Hepatic stellate cell (primary cell): ENCODE measurements at regions not wholly inside any gene's neighbourhood (a gene's known extent, or its start where the extent isn't known, plus 50 kb on each side); places are given as distances from the start of the nearest gene placed in this dataset.

ENCODE experiments used
- DNase-seq: peaks from one replicate; pipeline ENCODE4 v3.0.0; 2011; ENCODE audit warnings: low spot score

DNA sequence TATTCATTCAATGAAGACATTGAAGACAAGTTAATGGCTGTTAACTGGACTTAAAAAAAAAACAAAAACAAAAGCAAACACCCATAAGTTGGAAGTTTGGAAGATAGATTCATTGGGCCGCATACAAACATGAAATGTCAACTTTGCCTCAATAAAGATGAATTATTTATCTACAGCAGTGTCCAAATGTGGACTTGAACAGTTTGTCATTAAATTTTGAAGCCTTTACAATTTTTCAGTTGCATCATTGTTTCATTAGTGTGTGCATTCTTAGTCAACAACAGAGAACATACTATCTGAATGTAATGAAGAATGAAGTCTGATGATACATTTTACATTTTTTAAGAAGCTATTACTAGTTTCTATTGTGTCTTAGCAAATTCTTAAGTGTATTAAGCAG, 152.1 kb downstream of the SLIT2 start:
- no peak for DNase-seq

DNA sequence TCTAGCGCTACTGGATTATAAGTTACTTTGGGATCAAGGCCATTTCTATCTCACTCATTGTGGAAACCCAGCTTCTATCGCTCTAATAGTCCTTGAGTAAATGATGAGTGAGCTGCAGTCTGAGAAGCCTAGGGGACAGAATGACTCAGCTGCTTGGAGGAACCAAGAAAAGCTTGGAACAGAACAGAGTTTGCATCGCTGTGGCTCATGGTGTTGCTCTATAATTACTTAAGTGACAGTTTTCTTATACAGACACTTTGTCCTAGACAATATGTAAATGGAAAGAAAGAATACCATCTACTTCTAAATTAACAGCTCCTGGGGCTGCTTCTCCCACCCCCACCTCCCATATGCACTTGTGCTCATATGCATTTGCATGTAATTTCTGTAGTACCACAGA, 156.9 kb downstream of the SLIT2 start:
- DNase-seq, result peak; percentile 10

DNA sequence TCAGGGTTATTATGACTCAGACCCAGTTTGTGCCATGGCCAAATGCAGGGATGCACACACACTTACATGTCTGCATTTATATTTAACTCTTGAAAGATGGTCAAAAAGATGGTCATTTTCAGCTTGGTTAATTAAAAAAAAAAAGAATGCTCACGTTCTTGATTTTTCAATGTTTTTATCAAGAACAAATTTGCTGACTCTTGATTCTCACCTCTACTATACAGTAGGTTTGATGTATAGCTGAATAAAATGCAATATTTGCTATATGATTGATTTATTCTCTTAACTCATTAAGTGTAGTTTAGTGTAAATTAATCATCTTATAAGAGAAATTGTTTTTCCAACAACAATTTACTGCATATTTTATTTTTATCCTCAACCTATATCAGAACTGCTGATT, 160.4 kb downstream of the SLIT2 start:
- no peak for DNase-seq

DNA sequence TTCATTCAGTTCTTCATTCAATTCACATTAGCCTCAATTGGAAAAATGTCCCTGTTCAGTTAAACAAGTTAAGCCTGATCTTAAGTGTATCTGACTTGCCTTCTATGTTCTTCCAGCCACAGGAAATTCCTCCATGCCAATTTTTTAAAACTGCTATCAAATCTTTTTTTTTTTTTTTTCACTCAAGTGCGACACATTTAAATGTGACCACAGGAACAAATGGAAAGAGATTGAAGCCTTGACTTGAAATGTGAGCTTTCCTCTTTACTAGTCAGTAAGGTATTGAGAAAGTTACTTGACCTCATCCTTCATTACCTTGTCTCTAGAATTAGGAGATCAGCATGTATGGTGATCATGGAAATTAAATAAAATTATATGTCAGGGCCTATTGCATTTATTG, 165.1 kb downstream of the SLIT2 start:
- no peak for DNase-seq

DNA sequence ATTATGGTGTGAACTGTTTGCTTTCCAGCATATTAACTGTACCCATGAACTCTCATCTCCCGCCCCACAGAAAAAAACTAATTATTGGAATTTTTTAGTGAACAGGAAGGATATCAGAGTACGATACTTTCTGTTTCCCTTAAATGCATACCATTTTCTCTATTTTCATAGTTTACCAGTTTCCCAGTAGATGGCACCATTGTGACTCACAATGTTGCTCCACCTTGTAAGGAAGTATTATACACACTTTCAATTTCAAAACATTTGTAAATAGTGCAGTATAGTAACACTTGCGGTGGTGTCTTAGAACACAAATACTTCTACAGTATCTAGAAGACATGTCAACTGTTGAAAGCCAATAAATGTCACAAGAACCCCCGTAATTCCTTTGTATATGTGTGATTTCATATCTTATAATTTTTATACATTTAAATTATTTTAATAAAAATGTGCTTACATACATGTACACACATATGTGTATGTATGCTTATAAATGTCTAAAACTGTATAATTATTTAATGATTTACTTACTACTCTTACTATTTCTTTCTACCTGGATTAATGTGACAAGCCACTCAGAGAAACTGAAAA, 167.3 kb downstream of the SLIT2 start:
- DNase-seq, result peak; percentile 11

DNA sequence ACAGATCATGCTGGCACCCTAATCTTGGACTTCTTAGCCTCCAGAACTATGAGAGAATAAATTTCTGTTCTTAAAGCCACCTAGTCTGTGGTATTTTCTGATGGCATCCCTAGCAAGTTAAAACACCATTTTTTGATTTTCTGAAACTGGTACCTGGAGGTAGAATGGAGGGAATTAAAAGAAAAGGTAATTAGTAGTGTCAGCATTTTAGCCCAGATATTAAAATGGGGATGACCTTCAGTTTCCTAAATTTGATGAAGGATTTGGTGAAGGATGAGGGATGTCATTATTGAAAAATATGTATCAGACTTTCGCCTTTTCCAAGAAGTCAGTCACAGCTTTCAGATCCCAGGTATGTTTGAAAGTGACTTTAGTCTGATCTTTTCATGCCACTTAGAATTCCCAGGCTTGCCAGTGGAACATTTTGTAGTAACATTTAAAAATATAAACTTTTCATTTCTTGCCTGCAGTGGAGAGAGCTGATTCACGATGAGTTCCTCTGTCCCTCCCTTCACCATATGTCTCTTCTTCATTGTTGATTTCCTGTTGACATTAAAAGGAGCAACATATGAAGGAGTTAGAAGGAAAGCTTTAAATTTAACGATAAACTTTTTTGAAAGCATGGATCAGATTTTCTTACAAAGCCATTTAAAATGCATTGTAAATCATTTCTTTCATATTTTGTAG, 169.4 kb downstream of the SLIT2 start:
- no peak for DNase-seq

DNA sequence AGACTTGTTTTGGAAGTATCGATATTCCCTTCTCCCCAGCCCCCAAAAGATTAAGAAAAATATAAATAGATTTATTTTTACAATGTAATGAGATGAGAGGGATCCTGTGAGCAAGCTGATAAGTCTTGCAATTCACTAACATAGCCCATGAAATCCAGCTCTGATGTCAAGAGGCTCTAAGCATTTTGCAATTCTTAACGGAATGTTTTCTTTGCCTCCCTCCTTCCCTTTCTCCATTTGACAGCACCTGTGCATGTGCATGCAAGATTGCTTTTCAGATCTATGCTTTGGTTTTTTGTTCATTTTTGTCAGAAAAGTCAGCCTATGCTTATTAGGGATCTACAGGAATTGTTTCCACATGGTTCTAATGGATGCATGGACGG, 169.9 kb downstream of the SLIT2 start:
- DNase-seq, result no peak

DNA sequence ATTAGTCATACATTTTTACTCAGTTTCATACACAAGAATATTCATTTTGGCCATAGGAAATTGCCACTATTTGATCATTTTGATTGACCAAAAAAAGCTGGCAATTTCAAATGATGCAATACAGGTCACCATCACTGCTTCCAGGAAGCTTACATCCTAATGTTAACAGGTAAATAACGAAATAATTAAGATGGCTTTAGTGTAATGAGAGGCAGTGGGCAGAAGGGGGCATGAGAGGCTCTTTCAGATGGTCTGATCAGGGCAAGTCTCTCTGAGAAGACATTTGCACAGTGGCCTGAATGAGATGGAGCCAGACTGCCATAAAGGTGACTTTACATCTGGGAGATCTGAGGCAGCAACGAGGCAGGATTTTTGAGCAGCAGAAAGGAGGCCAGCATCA, 170.7 kb downstream of the SLIT2 start:
- DNase-seq, result no peak

DNA sequence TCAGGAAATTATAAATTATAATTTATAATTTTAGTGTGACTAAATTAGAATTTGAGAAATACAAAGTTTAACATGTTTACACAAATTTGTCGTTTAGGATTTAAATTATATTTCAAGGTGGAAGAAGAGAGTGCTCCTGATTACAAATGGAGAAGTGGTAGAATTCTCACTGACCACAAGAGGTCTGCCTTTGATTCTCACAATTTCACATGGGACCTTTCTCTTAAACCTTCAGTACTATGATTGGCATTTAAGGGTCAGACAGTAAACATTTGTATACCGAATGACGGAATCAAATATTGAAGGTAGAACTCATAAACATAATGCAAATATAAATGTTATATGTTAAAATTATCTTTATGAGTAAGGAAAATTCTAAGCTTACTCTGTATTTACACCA, 171.7 kb downstream of the SLIT2 start:
- no peak for DNase-seq

DNA sequence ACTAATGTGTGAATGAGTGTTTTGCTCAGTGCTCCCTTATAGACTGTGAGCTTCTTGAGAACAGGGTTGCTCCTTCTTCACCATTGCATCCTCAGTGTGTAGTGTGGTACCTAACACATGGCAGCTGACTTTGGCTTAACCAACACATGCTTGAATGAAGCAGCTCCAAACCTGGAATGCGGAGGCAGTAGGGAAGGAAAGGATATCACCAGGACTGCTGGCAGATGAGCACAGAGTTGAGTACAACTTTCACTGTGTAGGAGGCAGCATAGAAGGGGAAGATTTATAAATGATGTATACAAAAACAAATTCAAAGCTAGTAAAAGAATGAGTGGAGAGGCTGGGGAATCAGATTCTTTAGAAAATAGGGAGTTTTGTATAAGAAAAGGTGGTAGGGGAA, 174.3 kb downstream of the SLIT2 start:
- no peak for DNase-seq

DNA sequence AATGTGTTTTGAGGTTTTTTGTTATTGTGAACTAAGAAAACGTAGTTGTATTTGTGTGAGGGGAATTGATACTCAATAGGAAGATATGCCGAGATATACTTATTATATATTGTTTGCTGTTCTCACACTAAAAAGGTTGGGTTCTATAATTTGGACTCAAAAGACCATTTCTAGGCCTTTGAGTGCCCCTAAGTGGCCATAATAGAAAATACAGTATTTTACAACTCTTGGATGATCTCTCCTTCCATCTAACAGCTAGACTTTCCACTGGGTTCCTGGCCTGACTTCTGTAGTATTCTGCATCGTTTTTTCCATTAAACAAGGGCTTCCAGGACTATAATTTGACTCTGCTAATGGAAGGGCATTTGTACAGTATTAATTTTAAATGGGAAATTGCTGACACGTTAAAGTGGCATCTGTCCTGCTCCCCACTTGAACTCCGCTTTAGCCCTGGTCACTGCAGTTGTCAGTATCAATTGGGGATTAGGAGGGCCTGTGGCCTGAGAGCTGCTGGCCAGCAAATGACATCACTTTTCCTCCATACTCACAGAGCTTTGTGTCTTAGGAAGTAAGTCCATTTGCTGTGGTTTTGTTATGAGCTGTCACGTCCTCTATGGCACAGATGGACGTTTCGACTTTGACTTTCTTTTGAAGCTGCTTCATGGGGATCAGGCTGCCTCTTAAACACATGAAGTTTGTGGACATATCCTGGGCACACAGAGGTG, 176.9 kb downstream of the SLIT2 start:
- no peak for DNase-seq

DNA sequence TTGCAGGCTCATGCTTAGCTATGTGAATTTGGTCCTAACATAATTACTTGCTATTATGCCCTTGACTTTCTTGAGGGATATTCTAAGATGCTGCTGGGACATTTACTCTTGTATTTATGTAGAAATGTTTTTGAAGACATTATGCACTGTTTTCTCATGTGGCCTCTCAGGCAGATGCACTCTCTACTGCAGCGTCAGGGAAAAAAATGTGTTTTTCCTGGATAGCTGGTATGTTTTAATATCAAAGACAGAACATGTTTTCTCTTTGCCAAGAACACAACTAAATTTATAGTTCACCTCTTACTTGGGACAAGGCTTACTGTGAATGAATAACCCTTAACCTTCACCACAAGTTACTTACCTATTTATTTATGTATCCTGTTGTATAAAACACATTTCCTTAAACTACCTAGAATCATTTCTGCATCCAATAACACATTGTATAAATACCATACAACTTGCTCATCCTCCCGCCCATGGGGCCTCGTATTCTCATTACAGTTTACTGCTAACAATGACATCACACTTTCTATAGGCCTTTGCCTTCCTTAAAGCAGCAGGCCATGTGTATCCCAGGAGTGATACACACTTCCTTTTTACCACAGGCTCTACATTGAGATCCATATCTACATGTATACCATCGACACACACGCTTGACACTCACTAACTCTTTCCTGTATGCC, 178.7 kb downstream of the SLIT2 start:
- no peak for DNase-seq

DNA sequence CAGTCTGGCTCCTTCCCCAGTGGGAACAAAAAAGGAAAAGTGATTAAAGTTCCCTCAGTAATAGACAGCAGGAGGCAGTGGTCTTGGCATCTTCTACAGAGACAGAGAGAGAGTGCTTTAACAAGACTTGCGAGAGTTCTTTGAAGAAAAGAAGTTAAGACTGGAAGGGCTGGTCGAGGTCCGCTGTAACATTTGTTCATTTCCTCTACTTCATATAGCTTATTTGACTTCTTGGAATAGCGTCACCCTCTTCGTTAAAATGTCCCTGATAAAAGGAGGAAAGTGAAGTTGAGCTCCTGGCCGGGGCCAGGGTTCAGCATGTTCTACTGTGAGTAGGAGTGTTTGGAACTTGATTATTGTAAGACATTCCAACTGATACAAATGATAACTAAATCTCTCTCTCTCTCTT, 179.8 kb downstream of the SLIT2 start:
- no peak for DNase-seq

DNA sequence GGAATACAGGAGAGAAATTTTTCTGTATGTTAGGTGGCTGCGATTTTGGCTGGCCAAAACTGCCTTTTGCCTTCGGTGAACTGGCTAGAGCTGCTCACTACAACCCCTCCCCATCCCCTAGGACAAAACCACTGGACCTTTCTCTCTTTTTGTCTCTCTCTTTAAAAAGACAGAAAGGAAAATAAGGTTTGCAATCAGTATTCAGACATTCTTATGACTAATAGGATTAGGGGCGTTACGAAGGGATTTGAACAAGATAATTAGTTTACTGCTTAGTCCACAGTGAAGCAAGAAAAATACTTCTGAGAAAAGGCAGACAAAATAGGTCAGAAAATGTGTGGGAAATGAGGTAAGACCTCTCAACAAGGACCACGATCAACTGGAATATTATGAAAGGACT, 180.4 kb downstream of the SLIT2 start:
- no peak for DNase-seq

DNA sequence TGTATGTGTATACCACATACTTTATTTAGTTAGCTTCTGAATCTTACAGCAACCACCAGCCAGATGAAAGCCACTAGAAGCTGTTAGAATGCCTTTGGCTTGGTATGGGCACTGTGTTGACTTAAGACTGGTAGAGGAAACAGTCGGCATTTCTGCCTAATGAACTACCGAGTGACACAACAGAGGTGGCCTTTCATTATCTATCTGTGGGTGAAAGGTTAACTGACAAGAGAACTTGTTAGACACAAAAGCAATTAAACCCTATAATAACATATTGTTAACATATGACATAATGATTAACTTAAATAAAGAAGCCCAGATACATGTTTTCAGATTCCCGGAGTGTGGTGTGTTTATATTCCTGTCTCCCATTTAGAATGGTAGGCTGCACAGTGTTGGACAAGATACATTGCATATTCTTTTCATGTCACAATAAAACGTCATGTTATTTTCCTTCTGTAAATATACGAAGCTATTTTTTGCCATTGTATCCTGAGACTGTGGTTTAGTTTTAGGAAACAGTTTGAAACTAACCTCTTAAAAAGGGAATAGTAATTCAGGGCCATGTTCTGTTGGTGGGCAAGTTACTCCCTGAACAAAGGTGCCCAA, 181.5 kb downstream of the SLIT2 start:
- no peak for DNase-seq

DNA sequence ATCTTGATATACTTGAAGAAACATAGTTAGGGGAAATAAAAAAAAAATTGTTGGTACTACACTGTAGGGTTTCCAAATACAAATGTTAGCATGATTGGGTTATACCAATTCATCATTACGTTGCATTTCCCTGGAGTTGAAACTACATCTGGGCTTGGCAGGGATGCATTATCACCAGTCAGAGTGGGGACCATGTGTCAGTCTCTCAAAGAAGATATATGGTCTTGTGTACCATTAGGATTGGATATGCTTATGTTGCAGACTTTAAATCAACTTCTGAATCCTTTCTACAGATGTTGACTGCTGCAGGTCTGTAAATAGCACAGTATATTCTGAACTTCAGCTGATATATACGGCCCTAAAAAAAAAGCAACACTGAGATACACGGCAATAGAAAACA, 188.5 kb downstream of the SLIT2 start:
- no peak for DNase-seq

DNA sequence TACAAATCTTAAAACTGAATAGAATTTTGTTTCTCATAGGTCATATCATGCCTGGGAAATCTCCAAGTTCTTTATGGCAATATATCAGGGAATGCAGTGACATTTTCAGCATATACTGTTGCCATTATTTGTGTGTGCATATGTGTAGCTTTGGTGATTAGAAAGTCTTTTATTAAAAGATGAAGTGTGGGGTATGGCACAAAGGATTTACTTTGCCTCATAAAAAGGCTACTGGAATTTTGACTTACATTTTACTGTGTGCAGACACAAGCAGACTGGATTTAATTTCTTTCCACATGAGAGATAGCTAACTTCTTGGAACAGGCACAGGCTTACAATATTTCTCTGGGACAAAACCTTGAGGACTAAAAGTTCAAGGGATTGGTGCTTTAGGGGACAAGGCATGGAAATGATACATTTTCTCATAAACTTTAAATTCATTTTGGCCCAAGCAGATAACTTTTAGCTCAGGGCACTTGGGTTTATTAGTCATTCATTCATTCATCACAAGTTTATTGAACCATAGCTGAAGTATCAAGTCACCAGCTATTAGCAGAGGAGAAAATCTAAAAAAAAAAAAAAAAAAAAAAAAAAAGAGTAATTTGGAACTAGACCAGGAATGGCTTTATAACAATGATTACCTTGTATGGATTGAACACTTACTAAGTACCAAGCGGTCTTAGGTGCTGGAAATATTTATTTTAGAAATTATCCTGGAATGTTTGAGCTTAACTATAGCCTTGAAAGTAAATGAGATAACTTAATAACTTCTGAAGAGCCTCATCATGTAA, 191.5 kb downstream of the SLIT2 start:
- DNase-seq, result no peak

DNA sequence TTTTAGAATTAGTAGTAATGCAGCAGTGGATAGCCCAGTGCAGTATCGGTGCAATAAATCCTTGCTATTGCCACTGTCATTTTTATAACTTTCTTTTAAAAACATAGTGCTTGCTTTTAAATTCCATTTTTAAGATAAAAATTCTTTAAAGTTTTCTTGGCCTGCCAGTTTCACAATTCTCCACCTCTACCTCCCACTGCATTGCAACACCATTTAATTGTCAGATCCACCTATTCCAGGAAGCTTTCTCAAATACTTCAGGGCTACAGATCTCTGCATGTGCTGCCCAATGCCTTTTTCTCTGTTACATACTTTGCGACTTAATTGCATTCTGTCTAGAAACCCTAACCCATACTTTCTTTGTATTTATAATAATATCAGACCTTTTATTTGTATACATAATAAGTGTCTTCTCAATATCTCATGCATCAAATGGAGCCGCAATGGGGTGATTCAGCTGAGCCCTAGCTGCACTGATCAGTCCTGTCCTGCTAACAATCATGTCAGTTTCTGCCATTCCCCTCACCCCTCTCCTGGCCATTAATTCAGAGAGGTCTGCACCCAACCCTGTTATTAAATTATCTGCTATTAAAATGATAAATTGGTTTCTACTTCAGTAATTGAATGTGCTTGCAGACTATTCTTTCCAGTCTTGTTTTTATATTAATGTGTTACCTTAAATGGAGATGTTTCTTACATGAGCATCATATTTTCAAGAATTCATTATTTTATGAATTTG, 193.1 kb downstream of the SLIT2 start:
- no peak for DNase-seq

DNA sequence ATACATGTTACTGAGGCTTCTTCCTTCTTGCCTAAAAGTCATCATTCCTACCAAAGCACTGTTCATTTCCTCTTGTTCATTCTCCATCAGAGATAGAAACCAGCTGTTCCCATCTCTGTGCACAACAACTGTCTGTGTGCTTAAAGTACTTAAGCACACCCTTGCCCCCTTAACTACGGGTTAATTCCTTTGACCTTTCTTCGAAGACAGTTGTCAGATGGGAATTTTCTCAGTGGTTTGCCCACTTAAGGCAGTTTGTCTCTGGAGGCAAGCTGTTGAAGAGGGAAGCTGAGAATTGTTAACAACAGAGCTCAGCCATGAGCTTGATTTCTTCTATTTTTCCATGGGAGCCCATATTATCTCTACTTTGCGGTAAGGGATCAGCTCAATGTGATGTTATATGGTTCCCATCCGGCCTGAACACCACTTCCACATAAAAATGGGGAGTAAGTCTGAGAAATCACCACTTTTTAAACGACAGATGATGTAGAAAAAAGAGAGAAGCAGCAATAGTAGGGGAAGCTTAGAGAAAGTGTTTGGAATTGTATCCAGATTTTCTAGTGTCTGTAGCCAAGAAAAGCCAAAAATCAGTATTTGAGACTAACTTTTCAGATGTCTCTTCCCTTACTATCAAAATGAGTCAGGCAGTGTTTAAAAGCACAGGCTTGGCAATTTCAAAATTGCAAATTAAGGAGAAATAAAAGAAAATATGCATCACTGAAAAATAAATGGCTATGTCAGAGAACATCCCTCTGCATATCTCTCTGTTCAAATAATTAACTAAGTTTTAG, 194.4 kb downstream of the SLIT2 start:
- DNase-seq, result no peak

DNA sequence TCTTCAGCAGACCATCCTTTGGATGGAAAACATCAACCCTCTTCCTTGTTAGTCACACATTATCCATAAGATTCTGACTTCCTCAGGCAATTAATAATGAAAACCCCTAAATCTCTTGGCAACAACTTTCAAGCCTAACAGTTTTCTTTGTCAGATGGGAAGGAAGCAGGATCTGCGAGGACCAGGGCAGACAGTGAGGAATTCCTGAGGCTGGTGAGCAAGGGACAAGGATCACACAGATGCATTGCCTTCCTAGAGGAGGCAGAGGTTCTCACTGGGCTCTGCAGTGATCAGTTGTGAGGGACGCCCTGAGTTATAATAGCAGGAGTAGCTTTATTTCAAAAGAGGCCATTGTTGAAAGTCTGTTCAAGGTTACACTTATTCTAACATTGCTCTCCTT, 195.4 kb downstream of the SLIT2 start:
- no peak for DNase-seq
